ENCODE measurements at regions not wholly inside any gene's neighbourhood (a gene's known extent, or its start where the extent isn't known, plus 50 kb on each side); places are given as distances from the start of the nearest gene placed in this dataset.

DNA sequence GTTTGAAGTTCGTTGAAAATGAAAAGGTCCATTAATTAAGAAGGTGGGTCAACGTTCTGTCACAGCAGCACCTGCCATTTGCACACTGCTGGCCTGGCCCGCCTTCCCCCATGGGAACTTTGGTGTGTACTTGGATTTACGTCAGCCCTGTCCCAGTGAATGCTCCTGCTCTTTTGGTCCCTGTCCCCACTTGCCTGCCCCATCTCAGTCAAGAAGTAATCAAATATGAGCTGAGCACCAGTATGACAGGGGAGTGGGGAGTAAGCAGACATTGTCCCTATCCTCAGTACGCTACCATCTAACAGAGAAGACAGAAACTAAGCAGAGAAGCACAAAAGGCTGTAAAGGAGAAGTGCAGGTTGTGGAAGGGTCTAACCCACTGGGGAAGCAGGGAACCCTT is 65.1 kb downstream of the SLC4A3 start:
- no peaks in the 10 kb centered on the region for H3K9me2 ChIP-seq (ENCODE audit: low read depth, low read length)
- no peaks in the 10 kb centered on the region for H3K79me2 ChIP-seq (ENCODE audit: insufficient read depth, low read length)
- H3K4me2 ChIP-seq (ENCODE audit: low read length) = no peak overlapping the region
- no peaks in the 10 kb centered on the region for H3K4me1 ChIP-seq (ENCODE audit: insufficient read depth, low read length, severe bottlenecking)
- no peaks in the 10 kb centered on the region for H3K9me3 ChIP-seq (ENCODE audit: low read length)
- no peak overlapping the region for H3K4me3 ChIP-seq (ENCODE audit: low read depth, low read length, poor library complexity, severe bottlenecking)
- 0 out of 2 replicates have a peak, but pooled peaks cover 3% of the 10 kb centered on the region for H3K27me3 ChIP-seq (ENCODE audit: insufficient read depth, low read length)
- H2AFZ ChIP-seq (ENCODE audit: low read length) = no peak overlapping the region
- no peak for TF ChIP-seq EZH2 (IDR thresholded peaks at IDR 0.05; ENCODE audit: borderline replicate concordance, low read length)
- TF ChIP-seq, protein P1, sequence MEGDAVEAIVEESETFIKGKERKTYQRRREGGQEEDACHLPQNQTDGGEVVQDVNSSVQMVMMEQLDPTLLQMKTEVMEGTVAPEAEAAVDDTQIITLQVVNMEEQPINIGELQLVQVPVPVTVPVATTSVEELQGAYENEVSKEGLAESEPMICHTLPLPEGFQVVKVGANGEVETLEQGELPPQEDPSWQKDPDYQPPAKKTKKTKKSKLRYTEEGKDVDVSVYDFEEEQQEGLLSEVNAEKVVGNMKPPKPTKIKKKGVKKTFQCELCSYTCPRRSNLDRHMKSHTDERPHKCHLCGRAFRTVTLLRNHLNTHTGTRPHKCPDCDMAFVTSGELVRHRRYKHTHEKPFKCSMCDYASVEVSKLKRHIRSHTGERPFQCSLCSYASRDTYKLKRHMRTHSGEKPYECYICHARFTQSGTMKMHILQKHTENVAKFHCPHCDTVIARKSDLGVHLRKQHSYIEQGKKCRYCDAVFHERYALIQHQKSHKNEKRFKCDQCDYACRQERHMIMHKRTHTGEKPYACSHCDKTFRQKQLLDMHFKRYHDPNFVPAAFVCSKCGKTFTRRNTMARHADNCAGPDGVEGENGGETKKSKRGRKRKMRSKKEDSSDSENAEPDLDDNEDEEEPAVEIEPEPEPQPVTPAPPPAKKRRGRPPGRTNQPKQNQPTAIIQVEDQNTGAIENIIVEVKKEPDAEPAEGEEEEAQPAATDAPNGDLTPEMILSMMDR (IDR thresholded peaks at IDR 0.05; ENCODE audit: low read length) = no peak
- H3K9ac ChIP-seq (ENCODE audit: low read length) = no peak overlapping the region
- no peaks in the 10 kb centered on the region for H3F3A ChIP-seq (ENCODE audit: insufficient read depth, low read length)
- no peaks in the 10 kb centered on the region for H3K36me3 ChIP-seq (ENCODE audit: insufficient read depth, low read length)
- H4K20me1 ChIP-seq (ENCODE audit: insufficient read depth, low read length) = no peaks in the 10 kb centered on the region
- H3K27ac ChIP-seq (ENCODE audit: low read depth, low read length, poor library complexity, severe bottlenecking) = no peak overlapping the region

DNA sequence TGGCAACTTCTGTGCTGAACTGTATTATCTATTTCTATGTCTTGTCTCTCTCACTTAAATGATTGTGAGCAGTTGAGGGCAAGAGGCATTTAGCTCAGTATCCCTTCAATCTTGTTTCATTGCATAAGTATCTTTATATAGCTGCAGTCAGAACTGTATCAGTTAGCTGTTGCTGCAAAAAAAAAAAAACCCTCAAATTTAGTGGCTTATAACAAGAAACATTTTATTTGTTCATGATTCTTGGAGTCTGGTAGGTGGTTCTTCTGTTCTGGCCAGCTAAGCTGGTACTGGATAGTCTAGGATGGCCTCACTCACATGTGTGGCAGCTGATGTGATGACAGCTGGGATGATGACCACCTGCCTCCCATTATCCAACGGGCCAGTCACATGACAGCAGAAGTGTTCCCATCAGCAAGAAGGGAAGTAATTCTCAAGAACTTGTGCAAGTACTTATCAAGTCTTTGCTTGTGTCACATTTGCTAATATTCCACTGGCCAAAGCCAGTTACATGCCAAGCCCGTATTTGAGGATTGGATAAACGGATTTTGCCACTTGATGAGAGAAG is 67.8 kb downstream of the SLC4A3 start:
- Histone ChIP-seq H3K4me2 (ENCODE audit: low read length) (no peak overlapping the region), H3K9me3 (ENCODE audit: low read length) (no peaks in the 10 kb centered on the region), H3K9me2 (ENCODE audit: low read depth, low read length) (no peaks in the 10 kb centered on the region), H2AFZ (ENCODE audit: low read length) (no peak overlapping the region), H3K36me3 (ENCODE audit: insufficient read depth, low read length) (no peaks in the 10 kb centered on the region), H3K4me3 (ENCODE audit: low read depth, low read length, poor library complexity, severe bottlenecking) (no peak overlapping the region), H3K27ac (ENCODE audit: low read depth, low read length, poor library complexity, severe bottlenecking) (no peak overlapping the region), H3F3A (ENCODE audit: insufficient read depth, low read length) (no peaks in the 10 kb centered on the region), H3K79me2 (ENCODE audit: insufficient read depth, low read length) (no peaks in the 10 kb centered on the region), H4K20me1 (ENCODE audit: insufficient read depth, low read length) (no peaks in the 10 kb centered on the region), H3K9ac (ENCODE audit: low read length) (no peak overlapping the region), H3K27me3 (ENCODE audit: insufficient read depth, low read length) (0 out of 2 replicates have a peak, but pooled peaks cover 3% of the 10 kb centered on the region), H3K4me1 (ENCODE audit: insufficient read depth, low read length, severe bottlenecking) (no peaks in the 10 kb centered on the region)
- no peak for TF ChIP-seq EZH2 (IDR thresholded peaks at IDR 0.05; ENCODE audit: borderline replicate concordance, low read length)
- TF ChIP-seq, protein P1 (IDR thresholded peaks at IDR 0.05; ENCODE audit: low read length) = no peak

DNA sequence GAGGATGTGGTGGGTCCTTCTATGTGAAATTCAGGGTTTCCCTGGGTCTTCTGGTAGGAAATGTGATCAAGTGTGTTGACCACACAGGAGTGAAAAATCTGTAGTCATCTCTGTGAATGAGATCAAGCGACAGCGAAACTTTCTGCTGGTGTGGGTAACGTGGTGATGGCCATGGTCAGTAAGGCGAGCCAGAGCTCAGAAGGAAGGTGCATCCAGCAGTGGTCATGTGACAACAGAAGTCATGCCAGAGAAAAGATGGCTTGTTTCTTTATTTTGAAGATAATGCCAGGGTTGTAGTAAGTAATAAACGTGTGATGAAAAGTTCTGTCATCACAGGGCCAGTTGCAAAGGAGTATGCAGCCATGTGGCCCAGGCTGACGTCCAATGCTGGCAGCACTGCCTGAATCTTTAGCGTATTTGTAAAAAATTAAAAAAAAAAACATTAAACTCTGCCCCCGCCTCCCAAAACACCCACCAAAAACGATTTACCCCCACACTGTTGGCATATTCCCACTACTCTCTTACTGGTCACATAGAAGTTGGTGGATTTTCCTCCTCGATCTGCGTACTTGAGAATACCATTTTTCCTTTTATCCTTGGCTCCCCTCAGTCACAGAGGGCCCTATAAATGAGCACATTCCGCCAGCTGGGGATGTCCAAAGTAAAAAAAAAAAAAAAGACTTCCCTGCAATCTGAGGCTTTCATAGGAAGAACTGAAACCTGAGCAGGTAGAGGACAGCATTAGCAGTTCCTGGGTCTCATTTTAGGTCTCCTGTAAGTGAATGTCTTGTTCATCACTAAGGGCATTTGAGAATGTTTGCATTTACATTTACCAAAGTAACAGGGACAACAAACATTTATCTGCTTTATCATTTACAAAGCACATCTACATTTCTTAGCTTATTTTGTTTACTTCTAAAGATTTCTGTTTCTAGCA is 70.6 kb downstream of the SLC4A3 start:
- no peaks in the 10 kb centered on the region for H3K4me1 ChIP-seq (ENCODE audit: insufficient read depth, low read length, severe bottlenecking)
- no peak overlapping the region for H3K4me3 ChIP-seq (ENCODE audit: low read depth, low read length, poor library complexity, severe bottlenecking)
- no peaks in the 10 kb centered on the region for H3K9me3 ChIP-seq (ENCODE audit: low read length)
- H3K4me2 ChIP-seq (ENCODE audit: low read length) = no peak overlapping the region
- no peak overlapping the region for H3K27ac ChIP-seq (ENCODE audit: low read depth, low read length, poor library complexity, severe bottlenecking)
- no peak overlapping the region for H2AFZ ChIP-seq (ENCODE audit: low read length)
- H3K9me2 ChIP-seq (ENCODE audit: low read depth, low read length) = no peaks in the 10 kb centered on the region
- H3K9ac ChIP-seq (ENCODE audit: low read length) = no peak overlapping the region
- no peaks in the 10 kb centered on the region for H3F3A ChIP-seq (ENCODE audit: insufficient read depth, low read length)
- H3K36me3 ChIP-seq (ENCODE audit: insufficient read depth, low read length) = no peaks in the 10 kb centered on the region
- 0 out of 2 replicates have a peak, but pooled peaks cover 3% of the 10 kb centered on the region for H3K27me3 ChIP-seq (ENCODE audit: insufficient read depth, low read length)
- H4K20me1 ChIP-seq (ENCODE audit: insufficient read depth, low read length) = no peaks in the 10 kb centered on the region
- TF ChIP-seq, protein P1 (IDR thresholded peaks at IDR 0.05; ENCODE audit: low read length) = no peak
- TF ChIP-seq EZH2 (IDR thresholded peaks at IDR 0.05; ENCODE audit: borderline replicate concordance, low read length) = no peak
- no peaks in the 10 kb centered on the region for H3K79me2 ChIP-seq (ENCODE audit: insufficient read depth, low read length)

Data from OCI-LY1 (cell line).